HFFc6 (cell line): ENCODE measurements at regions not wholly inside any gene's neighbourhood (a gene's known extent, or its start where the extent isn't known, plus 50 kb on each side); places are given as distances from the start of the nearest gene placed in this dataset.

Experiments
- DNase-seq: peaks from one replicate; pipeline ENCODE4 v3.0.0-alpha.2; 2018
- H3K27ac Mint-ChIP-seq: 2 replicates; pipeline ENCODE4 v1.8.0; 2020; ENCODE audit warnings: mild to moderate bottlenecking, mixed read lengths
- H3K27me3 Mint-ChIP-seq: 2 replicates; pipeline ENCODE4 v1.8.0; 2021; ENCODE audit warnings: mild to moderate bottlenecking, moderate library complexity, mixed read lengths; ENCODE audit not compliant: insufficient read depth
- H3K36me3 Mint-ChIP-seq: 2 replicates; pipeline ENCODE4 v1.8.0; 2021; ENCODE audit warnings: low read depth, mixed read lengths
- H3K4me1 Mint-ChIP-seq: 2 replicates; pipeline ENCODE4 v1.8.0; 2020; ENCODE audit warnings: low read depth, mixed read lengths
- H3K4me3 Mint-ChIP-seq: 2 replicates; pipeline ENCODE4 v1.8.0; 2020; ENCODE audit warnings: mild to moderate bottlenecking, moderate library complexity, mixed read lengths
- H3K9me3 Mint-ChIP-seq: 2 replicates; pipeline ENCODE4 v1.8.0; 2020; ENCODE audit warnings: mild to moderate bottlenecking, mixed read lengths
- TF ChIP-seq, protein P1 (sequence below): fragments of 200-600 bp; sonication (generic); IDR thresholded peaks from 2 replicates; pipeline ENCODE4 v1.5.0; 2021; ENCODE audit warnings: antibody characterized with exemption, mild to moderate bottlenecking

DNA sequence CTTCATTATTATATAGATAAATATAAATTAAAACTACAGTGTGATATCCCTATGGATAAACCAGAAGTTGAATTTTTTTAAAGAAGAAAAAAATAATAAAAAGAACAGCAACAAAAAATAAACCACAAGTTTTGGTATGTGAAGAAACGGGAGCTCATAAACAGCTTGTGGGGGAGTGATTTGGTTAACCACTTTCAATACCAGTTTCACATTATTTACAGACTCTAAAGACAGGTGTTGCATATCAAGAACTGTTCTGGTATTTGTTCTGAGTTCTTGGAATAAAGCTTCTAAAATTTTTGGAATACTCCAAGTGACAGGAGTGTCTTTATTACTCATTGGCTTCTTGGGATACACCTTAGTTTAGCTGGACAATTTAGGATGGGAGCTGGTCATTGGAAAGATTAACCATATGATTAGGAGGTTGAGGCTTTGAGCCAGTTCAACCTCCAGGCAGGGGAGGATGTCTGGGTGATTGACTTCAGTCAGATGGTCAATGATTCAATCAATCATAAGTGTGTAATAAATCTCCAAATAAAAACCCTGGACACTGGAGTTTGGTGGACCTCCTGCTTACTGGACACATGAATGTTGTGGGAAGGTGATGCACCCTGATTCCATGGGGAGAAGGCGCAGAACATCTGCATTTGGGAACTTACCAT is 2223.1 kb upstream of the C9orf72 start:
- Mint-ChIP-seq H3K27ac (no peak overlapping the region), H3K9me3 (no peaks in the 10 kb centered on the region), H3K4me1 (peaks cover 16% of the 10 kb centered on the region; the same call in 1 of the 2 replicates), H3K4me3 (no peak overlapping the region), H3K36me3 (no peaks in the 10 kb centered on the region), H3K27me3 (no peaks in the 10 kb centered on the region)
- DNase-seq = no peak
- TF ChIP-seq, protein P1, sequence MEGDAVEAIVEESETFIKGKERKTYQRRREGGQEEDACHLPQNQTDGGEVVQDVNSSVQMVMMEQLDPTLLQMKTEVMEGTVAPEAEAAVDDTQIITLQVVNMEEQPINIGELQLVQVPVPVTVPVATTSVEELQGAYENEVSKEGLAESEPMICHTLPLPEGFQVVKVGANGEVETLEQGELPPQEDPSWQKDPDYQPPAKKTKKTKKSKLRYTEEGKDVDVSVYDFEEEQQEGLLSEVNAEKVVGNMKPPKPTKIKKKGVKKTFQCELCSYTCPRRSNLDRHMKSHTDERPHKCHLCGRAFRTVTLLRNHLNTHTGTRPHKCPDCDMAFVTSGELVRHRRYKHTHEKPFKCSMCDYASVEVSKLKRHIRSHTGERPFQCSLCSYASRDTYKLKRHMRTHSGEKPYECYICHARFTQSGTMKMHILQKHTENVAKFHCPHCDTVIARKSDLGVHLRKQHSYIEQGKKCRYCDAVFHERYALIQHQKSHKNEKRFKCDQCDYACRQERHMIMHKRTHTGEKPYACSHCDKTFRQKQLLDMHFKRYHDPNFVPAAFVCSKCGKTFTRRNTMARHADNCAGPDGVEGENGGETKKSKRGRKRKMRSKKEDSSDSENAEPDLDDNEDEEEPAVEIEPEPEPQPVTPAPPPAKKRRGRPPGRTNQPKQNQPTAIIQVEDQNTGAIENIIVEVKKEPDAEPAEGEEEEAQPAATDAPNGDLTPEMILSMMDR = no peak

DNA sequence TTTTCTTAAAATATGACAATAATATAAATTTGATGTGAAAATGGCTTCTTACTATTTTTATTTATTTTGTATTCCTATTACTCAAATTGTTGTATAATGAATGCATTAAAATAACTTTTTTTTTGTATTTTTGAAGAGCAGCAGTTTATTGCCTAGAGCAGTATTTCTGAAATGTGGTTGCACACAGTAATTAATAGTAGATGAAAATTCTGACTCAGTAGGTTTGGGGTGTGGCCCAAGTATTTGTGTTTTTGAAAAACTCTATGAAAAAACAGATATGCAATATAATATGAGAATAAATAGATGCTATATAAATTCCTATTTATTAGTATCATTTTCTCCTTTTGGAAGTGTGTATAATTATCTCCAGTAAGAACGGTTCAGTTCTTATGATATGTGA is 2225.3 kb upstream of the C9orf72 start:
- Mint-ChIP-seq H3K27ac (no peak overlapping the region), H3K27me3 (no peaks in the 10 kb centered on the region), H3K9me3 (no peaks in the 10 kb centered on the region), H3K4me3 (no peak overlapping the region), H3K36me3 (no peaks in the 10 kb centered on the region), H3K4me1 (peaks cover 20% of the 10 kb centered on the region; the same call in 1 of the 2 replicates)
- no peak for DNase-seq
- TF ChIP-seq, protein P1 = no peak

DNA sequence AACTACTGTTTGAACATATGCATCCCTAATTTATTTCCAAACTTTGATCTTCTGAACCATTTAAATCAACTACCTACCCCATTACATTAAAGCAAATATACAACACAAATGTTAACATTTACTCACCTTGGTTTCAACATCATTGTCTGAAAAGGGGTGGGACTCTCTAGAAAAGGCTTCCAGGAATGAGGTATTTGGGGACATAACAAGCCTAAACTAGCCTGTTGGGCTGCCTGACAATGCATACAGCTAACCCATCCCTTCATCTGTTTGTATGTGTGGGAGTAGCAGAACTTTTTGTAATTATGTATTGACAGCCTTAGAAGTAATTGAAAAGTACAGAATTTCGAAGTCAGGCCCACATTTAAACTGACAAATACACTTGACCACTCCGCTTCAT is 2225.9 kb upstream of the C9orf72 start:
- TF ChIP-seq, protein P1 = no peak
- H3K4me3 Mint-ChIP-seq = no peak overlapping the region
- H3K27me3 Mint-ChIP-seq = no peaks in the 10 kb centered on the region
- H3K27ac Mint-ChIP-seq = no peak overlapping the region
- DNase-seq = no peak
- H3K9me3 Mint-ChIP-seq = no peaks in the 10 kb centered on the region
- no peaks in the 10 kb centered on the region for H3K36me3 Mint-ChIP-seq
- H3K4me1 Mint-ChIP-seq = peaks cover 14% of the 10 kb centered on the region; the same call in 1 of the 2 replicates

DNA sequence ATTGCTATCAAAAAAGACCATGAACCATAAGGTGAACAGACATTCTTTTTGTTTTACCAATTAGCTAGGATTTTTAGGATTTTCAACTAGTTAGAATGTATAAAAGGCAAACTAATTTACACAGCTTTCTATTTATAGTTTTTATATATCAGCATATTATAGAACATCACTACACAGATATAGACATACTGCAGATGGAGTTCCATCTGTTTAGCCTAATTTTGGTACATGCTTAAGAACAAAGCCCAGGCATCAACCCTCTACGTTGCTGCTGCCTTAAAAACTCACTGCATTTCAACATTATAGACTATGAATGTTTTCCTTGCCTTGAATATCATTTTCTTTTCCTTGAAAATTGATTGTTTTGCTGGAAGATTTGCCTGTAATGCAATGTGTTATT is 2227.5 kb upstream of the C9orf72 start:
- no peaks in the 10 kb centered on the region for H3K27me3 Mint-ChIP-seq
- no peak for DNase-seq
- H3K4me1 Mint-ChIP-seq = peaks cover 12% of the 10 kb centered on the region; the same call in 1 of the 2 replicates
- H3K27ac Mint-ChIP-seq = no peak overlapping the region
- H3K9me3 Mint-ChIP-seq = no peaks in the 10 kb centered on the region
- TF ChIP-seq, protein P1 = no peak
- H3K36me3 Mint-ChIP-seq = no peaks in the 10 kb centered on the region
- no peak overlapping the region for H3K4me3 Mint-ChIP-seq

DNA sequence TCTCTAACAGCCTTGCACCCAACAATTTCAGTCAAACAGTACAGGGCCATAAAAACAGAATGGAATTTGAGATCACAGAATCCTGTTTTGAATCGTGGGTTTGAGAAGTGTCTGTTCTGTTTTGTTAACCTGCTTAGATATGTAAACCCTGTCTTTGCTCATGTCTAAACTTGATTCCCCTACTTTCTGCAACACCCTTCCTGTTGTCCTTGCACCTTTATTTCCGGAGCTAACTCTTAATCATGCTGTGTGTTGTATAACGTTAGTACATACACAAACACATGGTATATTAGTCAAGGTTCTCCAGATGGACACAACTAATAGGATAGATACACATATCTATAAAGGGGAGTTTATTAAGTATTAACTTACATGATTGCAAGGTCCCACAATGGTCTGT is 2229.2 kb upstream of the C9orf72 start:
- TF ChIP-seq, protein P1 = no peak
- DNase-seq = no peak
- Mint-ChIP-seq H3K36me3 (no peaks in the 10 kb centered on the region), H3K27me3 (no peaks in the 10 kb centered on the region), H3K27ac (no peak overlapping the region), H3K4me3 (no peak overlapping the region), H3K9me3 (no peaks in the 10 kb centered on the region), H3K4me1 (peaks cover 22% of the 10 kb centered on the region)
